NCI-H2029 (cell line): ENCODE measurements at regions not wholly inside any gene's neighbourhood (a gene's known extent, or its start where the extent isn't known, plus 50 kb on each side); places are given as distances from the start of the nearest gene placed in this dataset.

Experiments used
- DNase-seq: peaks from one replicate; lab custom pipeline; 2025; lab: John Stamatoyannopoulos, UW

GRCh38 chrX:142742581-142742980 is 283.1 kb upstream of the SPANXN4 start:
- no peak for DNase-seq

GRCh38 chrX:142733327-142733726 is 292.4 kb upstream of the SPANXN4 start:
- DNase-seq = no peak

DNA sequence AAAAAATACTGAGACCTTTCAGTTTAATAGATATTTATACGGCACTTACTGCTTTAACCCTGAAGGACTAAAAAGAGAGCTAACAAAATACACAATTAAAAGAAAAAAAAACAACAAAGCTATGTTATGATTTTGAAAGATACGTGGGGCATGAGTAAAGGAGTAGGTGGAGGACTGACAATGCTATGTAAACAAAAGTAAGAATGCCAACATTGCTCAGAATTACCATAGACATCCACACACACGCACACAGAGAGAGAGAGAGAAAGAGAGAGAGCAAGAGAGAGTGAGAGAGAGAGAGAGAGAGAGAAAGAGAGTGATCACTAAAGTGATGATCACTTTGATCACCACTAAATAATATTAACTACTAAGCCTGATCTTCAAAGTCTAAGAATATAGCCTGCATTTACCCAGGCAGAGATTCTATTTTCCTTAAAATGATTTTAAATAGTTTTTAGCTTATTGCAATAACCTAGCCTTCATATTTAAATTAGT is 313.9 kb upstream of the SPANXN4 start:
- no peak for DNase-seq

DNA sequence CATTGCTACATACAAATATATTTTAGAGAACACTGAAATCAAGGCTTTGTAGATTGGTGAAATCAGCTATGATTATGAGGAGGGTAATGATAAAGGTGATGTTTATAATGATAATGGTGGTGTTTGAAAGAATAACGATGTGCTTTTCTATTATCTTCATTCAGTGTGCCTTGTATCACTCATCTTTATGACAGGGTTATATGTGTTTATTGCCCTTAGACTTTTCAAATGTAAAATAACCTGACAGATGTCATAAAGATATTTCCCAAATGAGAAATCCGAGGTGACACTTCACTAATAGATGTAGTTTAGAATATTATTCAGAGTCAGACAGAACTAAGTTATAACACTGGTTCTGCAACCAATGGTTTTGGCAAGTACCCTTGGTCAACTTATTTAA is 323.0 kb upstream of the SPANXN4 start:
- DNase-seq = no peak

DNA sequence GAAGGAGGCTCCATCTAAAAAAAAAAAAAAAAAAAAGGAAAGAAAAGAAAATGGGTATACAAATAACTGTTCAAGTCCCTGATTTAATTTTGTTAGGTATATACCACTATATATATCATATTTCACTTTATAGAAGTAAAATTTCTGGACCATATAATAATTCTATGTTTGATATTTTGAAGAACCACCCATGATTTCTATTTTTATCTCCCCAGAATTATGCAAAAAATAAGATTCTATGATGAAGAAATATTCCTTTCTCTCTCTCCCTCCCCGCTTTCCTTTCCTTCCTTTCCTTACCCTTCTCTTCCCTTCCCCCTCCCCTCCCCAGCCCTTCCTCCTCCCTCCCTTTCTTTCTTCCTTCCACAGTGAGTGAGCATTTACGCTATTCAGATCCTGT is 337.5 kb upstream of the SPANXN4 start:
- no peak for DNase-seq

DNA sequence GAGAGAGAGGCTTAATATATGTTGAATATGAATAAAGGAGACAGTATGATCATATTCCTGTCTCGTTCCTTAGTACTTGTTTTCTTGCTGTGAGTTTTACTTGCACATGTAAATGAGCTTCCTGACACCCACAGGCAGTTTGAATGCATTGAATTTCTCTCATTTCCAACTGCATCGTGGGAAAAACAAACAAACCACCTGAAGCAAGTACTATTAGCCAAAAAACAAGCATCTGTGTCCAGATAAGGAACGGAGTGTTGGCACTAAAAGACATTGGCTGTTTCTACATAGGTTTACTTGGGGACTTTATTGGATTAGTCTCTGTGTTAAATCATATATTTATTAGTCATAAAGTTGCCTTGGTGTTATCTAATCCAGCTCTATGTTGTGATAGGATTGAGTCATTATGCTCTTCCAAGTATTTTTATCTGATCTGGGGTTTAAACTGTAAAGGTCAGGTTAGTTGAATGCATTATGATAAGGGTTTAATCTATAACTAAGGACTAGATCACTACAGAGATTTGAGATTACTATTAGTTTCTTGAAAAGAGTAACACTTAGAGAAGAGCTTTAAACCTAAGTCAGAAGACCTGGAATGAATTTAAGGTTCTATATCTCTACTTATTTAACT is 339.0 kb upstream of the SPANXN4 start:
- no peak for DNase-seq

GRCh38 chrX:142686206-142686605 is 339.5 kb upstream of the SPANXN4 start:
- DNase-seq = no peak

DNA sequence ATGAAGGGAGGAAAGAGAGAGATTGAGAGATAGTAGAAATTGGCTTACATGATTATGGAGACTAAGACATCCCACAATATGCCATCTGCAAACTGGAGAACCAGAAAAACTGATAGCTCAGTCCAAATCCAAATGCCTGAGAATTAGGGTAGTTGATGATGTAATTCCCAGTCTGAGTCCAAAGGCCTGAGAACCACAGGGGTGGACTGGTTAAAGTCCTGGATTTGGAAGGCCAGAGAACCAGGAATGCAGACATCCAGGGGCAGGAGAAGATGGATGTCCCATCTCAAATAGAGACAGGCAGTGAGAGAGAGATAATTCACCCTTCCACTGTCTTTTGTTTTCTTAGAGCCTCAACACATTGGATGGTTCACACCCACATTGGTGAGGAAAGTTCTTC is 345.7 kb upstream of the SPANXN4 start:
- no peak for DNase-seq

DNA sequence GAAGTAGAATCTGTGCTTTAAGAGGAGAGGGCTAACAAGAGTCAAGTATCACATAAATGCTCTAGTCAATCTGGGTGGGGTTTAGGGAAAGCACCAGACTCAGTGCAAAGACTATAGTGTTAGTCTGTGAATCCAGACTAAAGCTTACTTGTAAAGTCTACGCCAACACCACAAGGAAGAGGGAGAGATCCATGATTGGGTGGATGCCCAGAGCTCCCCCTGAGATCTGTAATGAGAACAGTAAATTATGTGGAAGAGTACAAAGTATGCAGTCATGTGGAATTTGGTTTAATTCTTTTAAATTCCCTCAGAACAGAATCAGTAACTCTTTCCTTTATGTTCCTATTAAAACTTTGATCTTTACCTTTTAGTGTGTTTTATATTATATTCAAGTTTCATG is 354.7 kb upstream of the SPANXN4 start:
- DNase-seq = no peak

GRCh38 chrX:142663330-142664095 is 362.2 kb upstream of the SPANXN4 start:
- no peak for DNase-seq

DNA sequence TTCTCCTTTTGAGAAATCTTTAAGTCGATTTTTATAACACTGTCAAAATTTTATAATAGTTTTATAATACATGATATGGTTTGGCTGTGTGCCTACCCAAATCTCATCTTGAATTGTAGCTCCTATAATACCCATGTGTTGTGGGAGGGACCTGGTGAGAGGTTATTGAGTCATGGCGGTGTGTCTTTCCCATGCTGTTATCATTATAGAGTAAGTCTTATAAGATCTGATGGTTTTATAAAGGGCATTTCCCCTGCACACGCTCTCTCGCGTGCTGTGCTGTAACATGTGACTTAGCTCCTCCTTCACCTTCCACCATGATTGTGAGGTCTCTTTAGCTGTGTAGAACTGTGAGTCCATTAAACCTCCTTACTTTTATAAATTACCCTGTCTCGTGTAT is 364.0 kb upstream of the SPANXN4 start:
- DNase-seq = no peak

GRCh38 chrX:142655507-142655906 is 370.2 kb upstream of the SPANXN4 start:
- DNase-seq = no peak

- DNase-seq = no peak
Measured at GRCh38 chrX:142637206-142637605, 388.5 kb upstream of the SPANXN4 start.

DNA sequence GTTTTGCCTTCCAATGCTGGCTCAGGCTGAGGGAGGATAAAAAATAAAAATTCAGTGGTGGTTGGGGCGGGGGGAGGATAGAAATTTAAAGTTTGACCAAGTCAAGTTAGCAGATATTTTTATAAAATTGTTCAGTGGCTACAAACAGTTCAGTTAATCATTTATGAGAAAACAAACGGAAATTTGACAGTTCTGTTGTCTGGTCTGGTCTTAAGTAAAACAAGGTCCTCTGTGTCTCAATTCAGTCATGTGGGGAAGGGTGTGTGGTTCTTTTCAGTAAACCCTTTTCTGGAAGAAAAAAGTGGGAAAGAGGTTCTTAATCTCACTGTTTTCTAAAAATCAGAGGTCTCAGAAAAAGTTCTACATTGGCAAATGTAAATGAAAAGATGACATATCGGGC is 409.1 kb upstream of the SPANXN4 start:
- no peak for DNase-seq

GRCh38 chrX:142613403-142613802 is 408.3 kb upstream of the MAGEC2 start:
- DNase-seq = no peak

DNA sequence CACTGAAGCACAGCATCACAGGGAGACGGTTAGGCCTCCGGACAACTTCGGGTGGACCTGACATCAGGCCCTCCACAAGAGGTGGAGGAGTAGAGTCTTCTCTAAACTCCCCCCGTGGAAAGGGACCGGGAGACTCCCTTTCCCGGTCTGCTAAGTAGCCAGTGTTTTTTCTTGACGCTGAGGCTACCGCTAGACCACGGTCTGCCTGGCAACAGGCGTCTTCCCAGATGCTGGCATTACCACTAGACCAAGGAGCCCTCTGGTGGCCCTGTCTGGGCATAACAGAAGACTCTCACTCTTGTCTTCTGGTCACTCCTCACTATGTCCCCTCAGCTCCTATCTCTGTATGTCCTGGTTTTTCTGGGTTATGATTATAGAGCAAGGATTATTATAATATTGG is 401.5 kb upstream of the MAGEC2 start:
- DNase-seq = peak; percentile 0

GRCh38 chrX:142601792-142602191 is 396.7 kb upstream of the MAGEC2 start:
- DNase-seq = no peak

DNA sequence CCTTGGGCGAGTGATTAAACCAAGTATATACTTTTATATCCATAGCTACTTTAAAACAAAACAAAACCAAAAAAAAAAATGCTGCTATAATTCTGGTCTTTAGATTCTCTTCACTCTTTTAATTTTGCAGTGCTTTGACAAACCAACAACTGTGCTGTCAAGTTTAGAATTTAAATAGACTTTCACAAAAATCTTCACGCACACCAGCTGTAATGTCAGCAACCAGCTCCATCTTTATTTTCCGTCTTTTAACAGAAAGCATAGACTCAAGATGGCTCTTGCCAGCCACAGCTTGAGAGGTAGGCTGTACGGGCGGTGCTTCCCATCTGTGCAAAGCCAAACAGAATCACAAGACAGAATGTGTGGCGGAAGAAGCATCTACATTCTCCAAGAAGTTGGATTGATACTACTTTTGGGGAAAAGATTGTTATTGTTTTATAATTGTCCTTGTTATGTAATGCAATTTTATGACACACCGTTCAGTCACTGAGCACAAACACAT is 388.3 kb upstream of the MAGEC2 start:
- DNase-seq = no peak

DNA sequence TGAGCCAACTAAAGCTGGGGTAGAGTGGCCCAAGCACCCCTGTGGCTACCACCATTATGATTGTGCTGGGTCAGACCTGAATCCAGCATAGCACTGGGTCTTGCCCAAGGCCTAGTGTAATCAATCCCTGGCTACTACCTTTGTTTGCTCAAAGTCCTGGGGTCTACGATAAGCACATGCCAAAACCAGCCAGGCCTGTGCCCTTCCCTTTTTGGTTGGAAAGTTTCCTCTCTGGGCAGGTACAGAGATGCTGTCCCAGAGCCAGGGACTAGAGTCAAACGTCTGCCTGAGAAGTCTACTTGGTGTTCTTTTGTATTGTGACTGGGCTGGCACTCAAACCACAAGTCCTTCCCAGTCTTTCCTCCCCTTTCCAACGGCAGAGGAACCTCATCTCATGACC is 371.5 kb upstream of the MAGEC2 start:
- no peak for DNase-seq

- no peak for DNase-seq
Measured at GRCh38 chrX:142549923-142550322, 344.8 kb upstream of the MAGEC2 start.

- no peak for DNase-seq
Measured at GRCh38 chrX:142505839-142506238, 300.7 kb upstream of the MAGEC2 start.

DNA sequence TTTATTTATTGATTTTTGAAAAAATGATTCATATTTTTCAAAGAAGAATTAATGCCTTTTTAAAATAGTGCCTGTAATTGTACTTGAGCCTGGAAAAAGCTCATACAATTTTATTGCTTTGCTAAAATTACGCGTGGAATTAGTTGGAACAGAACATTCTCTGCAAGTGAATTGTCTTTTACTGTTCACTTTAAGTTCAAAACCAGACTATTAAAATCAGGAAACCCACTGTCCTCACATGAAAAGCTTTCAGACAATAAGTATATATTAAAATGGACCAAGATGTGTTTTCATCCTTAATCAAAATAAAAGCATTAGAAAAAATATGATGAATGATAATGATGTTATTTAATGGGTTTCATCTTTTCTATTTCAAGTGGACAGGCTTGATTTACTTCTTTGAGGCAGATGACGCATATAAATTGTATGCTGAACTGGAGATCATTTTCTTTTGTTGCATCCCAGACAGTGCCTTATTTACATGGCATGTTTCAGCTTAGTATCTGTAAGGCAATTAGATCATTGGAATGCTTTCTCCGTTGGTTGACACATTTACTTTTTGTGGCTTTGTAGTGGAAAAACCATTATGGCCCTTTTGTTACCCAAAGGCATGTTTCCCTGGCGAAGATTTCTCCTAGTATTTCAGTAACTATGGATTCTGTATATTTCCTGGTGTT is 299.0 kb upstream of the MAGEC2 start:
- no peak for DNase-seq

GRCh38 chrX:142502441-142502840 is 297.4 kb upstream of the MAGEC2 start:
- DNase-seq = no peak
